Neural cell (in vitro differentiated cells): ENCODE measurements at regions not wholly inside any gene's neighbourhood (a gene's known extent, or its start where the extent isn't known, plus 50 kb on each side); places are given as distances from the start of the nearest gene placed in this dataset.

Experiments used
- EP300 ChIP-seq: fragments of 450-650 bp; conservative IDR thresholded peaks from 2 replicates; pipeline ENCODE4 v1.6.1; 2014; ENCODE audit warnings: antibody characterized with exemption, mild to moderate bottlenecking, moderate library complexity; ENCODE audit not compliant: poor library complexity, severe bottlenecking
- MXI1 ChIP-seq: fragments of 450-650 bp; conservative IDR thresholded peaks from 2 replicates; pipeline ENCODE4 v1.6.1; 2014; ENCODE audit warnings: antibody characterized with exemption, mild to moderate bottlenecking; ENCODE audit not compliant: poor library complexity, severe bottlenecking
- POLR2AphosphoS5 ChIP-seq: IDR thresholded peaks from 2 replicates; pipeline ENCODE4 v1.6.1; 2012
- RAD21 ChIP-seq: fragments of 450-650 bp; conservative IDR thresholded peaks from 2 replicates; pipeline ENCODE4 v1.6.1; 2014; ENCODE audit warnings: antibody characterized with exemption, mild to moderate bottlenecking, moderate library complexity
- SMC3 ChIP-seq: fragments of 450-650 bp; conservative IDR thresholded peaks from 2 replicates; pipeline ENCODE4 v1.6.1; 2014; ENCODE audit warnings: antibody characterized with exemption, mild to moderate bottlenecking, moderate library complexity; ENCODE audit not compliant: poor library complexity
- TF ChIP-seq, protein P1 (sequence below): fragments of 450-650 bp; IDR thresholded peaks from 2 replicates; pipeline ENCODE4 v1.5.1; 2014; ENCODE audit warnings: antibody characterized with exemption, mild to moderate bottlenecking, moderate library complexity; ENCODE audit not compliant: poor library complexity, severe bottlenecking
- TF ChIP-seq, protein P2 (sequence below): IDR thresholded peaks from 2 replicates; pipeline ENCODE4 v1.6.1; 2012; ENCODE audit warnings: borderline replicate concordance

DNA sequence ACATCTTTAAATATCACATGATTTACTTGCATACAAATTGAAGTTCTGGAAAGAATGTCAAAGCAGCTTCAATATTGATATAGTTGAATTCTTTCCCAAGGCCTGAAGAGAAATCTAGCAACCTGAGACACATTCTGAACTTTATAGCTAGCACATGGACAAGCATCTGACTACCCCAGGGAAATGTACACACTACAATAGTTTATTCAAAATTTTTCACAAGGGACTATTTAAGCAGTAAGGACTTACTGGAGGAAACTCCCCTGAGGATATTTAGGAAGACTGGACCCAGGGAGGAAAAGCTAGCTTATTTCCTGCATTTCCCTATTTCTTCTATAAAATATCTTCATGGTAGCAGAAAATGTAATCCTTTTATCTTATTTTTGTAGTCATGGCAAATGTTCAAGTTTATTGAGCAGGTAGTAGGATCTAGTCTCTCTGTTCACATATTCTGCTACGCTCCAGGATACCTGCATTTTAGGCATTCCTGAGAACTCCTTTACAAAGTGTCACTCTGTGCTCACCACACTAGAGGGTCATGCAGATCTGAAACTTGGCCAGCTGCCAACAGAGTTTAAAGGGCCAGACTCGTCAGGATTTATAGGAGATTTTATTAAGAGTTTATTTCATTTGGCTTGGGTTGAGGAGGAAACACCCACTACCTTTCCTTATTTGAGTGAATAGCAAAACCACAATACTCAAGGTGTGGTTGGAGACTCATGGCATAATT lies 348.4 kb upstream of the FTMT start:
- TF ChIP-seq POLR2AphosphoS5 (no peak), RAD21 (no peak), EP300 (no peak), SMC3 (no peak), MXI1 (no peak)
- TF ChIP-seq, protein P1, sequence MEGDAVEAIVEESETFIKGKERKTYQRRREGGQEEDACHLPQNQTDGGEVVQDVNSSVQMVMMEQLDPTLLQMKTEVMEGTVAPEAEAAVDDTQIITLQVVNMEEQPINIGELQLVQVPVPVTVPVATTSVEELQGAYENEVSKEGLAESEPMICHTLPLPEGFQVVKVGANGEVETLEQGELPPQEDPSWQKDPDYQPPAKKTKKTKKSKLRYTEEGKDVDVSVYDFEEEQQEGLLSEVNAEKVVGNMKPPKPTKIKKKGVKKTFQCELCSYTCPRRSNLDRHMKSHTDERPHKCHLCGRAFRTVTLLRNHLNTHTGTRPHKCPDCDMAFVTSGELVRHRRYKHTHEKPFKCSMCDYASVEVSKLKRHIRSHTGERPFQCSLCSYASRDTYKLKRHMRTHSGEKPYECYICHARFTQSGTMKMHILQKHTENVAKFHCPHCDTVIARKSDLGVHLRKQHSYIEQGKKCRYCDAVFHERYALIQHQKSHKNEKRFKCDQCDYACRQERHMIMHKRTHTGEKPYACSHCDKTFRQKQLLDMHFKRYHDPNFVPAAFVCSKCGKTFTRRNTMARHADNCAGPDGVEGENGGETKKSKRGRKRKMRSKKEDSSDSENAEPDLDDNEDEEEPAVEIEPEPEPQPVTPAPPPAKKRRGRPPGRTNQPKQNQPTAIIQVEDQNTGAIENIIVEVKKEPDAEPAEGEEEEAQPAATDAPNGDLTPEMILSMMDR = no peak
- TF ChIP-seq, protein P2, sequence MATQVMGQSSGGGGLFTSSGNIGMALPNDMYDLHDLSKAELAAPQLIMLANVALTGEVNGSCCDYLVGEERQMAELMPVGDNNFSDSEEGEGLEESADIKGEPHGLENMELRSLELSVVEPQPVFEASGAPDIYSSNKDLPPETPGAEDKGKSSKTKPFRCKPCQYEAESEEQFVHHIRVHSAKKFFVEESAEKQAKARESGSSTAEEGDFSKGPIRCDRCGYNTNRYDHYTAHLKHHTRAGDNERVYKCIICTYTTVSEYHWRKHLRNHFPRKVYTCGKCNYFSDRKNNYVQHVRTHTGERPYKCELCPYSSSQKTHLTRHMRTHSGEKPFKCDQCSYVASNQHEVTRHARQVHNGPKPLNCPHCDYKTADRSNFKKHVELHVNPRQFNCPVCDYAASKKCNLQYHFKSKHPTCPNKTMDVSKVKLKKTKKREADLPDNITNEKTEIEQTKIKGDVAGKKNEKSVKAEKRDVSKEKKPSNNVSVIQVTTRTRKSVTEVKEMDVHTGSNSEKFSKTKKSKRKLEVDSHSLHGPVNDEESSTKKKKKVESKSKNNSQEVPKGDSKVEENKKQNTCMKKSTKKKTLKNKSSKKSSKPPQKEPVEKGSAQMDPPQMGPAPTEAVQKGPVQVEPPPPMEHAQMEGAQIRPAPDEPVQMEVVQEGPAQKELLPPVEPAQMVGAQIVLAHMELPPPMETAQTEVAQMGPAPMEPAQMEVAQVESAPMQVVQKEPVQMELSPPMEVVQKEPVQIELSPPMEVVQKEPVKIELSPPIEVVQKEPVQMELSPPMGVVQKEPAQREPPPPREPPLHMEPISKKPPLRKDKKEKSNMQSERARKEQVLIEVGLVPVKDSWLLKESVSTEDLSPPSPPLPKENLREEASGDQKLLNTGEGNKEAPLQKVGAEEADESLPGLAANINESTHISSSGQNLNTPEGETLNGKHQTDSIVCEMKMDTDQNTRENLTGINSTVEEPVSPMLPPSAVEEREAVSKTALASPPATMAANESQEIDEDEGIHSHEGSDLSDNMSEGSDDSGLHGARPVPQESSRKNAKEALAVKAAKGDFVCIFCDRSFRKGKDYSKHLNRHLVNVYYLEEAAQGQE = no peak
